Suprapubic skin (tissue), 3 donors: ENCODE measurements at regions not wholly inside any gene's neighbourhood (a gene's known extent, or its start where the extent isn't known, plus 50 kb on each side); places are given as distances from the start of the nearest gene placed in this dataset.

ENCODE experiments used
- POLR2A ChIP-seq, 2 donors: fragments of 450-650 bp; IDR thresholded peaks; one replicate each; pipeline ENCODE4 v1.6.1; 2017; ENCODE audit warnings: antibody characterized with exemption in 2 of 2, mild to moderate bottlenecking in 2 of 2, moderate library complexity in 2 of 2
- TF ChIP-seq, protein P1 (sequence below), 2 donors: fragments of 200-600 bp in 1 of 2; fragments of 450-650 bp in 1 of 2; sonication (generic) in 1 of 2; IDR thresholded peaks; one replicate each; pipeline ENCODE4 v1.5.1; 2016 to 2019; ENCODE audit warnings: antibody characterized with exemption in 2 of 2, mild to moderate bottlenecking in 1 of 2, moderate library complexity in 1 of 2

DNA sequence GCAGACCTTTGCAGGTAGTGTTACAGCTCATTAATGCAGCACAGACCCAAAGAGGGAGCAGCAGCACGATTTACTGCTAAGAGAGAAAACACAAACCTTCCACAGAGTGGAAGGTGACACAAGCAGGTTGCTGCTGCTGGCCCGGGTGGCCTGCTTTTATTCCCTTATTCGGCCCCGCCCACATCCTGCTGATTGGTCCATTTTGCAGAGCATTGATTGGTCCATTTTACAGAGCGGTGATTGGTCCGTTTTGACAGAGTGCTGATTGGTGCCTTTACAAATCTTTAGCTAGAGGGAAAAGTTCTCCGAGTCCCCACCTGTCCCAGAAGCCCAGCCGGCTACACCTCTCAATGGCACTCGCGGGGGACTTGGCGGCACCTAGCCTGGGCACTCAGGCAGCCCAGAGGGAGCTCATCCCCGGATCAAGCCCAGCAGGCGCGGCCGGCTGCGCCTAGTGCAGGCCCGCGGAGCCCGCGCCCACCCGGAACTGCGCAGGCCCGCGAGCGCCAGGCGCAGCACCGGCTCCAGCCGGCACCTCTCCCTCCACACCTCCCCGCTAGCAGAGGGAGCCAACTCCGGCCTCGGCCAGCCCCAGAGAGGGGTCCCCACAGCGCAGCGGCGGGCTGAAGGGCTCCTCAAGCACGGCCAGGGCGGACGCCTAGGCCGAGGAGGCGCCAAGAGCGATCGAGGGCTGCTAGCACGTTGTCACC lies 825.6 kb upstream of the HS6ST1 start:
- TF ChIP-seq, protein P1, sequence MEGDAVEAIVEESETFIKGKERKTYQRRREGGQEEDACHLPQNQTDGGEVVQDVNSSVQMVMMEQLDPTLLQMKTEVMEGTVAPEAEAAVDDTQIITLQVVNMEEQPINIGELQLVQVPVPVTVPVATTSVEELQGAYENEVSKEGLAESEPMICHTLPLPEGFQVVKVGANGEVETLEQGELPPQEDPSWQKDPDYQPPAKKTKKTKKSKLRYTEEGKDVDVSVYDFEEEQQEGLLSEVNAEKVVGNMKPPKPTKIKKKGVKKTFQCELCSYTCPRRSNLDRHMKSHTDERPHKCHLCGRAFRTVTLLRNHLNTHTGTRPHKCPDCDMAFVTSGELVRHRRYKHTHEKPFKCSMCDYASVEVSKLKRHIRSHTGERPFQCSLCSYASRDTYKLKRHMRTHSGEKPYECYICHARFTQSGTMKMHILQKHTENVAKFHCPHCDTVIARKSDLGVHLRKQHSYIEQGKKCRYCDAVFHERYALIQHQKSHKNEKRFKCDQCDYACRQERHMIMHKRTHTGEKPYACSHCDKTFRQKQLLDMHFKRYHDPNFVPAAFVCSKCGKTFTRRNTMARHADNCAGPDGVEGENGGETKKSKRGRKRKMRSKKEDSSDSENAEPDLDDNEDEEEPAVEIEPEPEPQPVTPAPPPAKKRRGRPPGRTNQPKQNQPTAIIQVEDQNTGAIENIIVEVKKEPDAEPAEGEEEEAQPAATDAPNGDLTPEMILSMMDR (IDR thresholded peaks at IDR 0.05): no peak
- TF ChIP-seq POLR2A (IDR thresholded peaks at IDR 0.05): no peak
